Gastrocnemius medialis (tissue), 4 donors: ENCODE measurements at regions not wholly inside any gene's neighbourhood (a gene's known extent, or its start where the extent isn't known, plus 50 kb on each side); places are given as distances from the start of the nearest gene placed in this dataset.

Experiments
- POLR2A ChIP-seq, 2 donors: fragments of 450-650 bp; IDR thresholded peaks; one replicate each; pipeline ENCODE4 v1.6.1; 2017; ENCODE audit warnings: antibody characterized with exemption in 2 of 2, mild to moderate bottlenecking in 2 of 2, moderate library complexity in 2 of 2
- TF ChIP-seq, protein P1 (sequence below), 5 experiments: fragments of 450-650 bp in 3 of 5; fragments of 200-600 bp in 2 of 5; sonication (generic) in 2 of 5; IDR thresholded peaks in 4 of 5; conservative IDR thresholded peaks in 1 of 5; 1 replicate in 4 of 5; 2 replicates in 1 of 5; pipeline ENCODE4 v1.5.1; 2016 to 2019; ENCODE audit warnings: antibody characterized with exemption in 5 of 5, mild to moderate bottlenecking in 3 of 5, moderate library complexity in 3 of 5

DNA sequence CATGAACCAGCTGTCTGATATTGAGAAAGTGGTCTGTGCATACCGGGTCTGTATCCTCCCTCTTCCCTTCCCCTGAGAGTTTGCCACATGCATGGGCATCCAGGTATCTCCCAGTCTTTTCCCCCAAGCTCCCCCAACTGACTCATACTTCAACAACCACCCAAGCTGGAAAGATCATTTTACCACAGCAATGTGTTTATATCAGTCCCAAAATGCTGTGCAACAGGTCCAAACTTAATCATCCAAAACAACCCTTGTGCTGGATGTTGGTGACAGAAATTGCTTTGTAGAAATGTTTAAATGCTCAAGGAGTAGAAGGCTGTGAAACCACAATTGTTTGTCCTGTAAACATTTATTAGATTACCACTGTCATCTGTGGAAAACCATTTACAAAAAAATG lies 286.8 kb upstream of the KLF3 start:
- TF ChIP-seq, protein P1, sequence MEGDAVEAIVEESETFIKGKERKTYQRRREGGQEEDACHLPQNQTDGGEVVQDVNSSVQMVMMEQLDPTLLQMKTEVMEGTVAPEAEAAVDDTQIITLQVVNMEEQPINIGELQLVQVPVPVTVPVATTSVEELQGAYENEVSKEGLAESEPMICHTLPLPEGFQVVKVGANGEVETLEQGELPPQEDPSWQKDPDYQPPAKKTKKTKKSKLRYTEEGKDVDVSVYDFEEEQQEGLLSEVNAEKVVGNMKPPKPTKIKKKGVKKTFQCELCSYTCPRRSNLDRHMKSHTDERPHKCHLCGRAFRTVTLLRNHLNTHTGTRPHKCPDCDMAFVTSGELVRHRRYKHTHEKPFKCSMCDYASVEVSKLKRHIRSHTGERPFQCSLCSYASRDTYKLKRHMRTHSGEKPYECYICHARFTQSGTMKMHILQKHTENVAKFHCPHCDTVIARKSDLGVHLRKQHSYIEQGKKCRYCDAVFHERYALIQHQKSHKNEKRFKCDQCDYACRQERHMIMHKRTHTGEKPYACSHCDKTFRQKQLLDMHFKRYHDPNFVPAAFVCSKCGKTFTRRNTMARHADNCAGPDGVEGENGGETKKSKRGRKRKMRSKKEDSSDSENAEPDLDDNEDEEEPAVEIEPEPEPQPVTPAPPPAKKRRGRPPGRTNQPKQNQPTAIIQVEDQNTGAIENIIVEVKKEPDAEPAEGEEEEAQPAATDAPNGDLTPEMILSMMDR (IDR thresholded peaks at IDR 0.05 in 4 of 5, conservative IDR thresholded peaks at IDR 0.05 in 1 of 5), result no peak
- TF ChIP-seq POLR2A (IDR thresholded peaks at IDR 0.05), result no peak
